GM21360 (cell line): ENCODE measurements at regions not wholly inside any gene's neighbourhood (a gene's known extent, or its start where the extent isn't known, plus 50 kb on each side); places are given as distances from the start of the nearest gene placed in this dataset.
"Not testable (repeated sequence)": the region's sequence is repeated elsewhere in the genome, so short reads cannot be mapped to it uniquely, and the experiment has no call there.

Source experiments
- ATAC-seq: cut with Tn5 transposase; IDR thresholded peaks from one replicate; pipeline ENCODE4 v1.9.1; 2021; ENCODE audit warnings: mild to moderate bottlenecking, moderate library complexity; ENCODE audit not compliant: unreplicated experiment

DNA sequence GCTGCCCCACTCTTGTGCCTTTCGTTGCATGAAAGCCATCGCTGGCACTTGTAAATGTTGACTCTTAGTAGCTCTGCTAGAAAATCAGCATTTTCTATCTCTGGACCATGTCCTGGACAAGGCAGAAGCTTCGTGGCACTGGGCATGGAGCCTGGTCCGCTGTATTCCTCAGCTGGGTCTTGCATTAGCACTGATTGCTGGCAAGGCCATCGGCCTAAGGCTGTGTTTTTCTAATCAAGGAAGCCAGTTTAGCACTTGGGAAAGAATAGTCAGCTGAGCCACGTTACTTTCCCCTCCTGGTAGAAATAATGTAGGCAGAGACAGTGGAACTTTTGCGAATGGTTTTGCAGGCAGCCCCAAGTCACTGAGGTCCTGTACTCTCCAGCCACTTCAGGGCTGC is 180.2 kb upstream of the EOLA2 start:
- no peak for ATAC-seq

DNA sequence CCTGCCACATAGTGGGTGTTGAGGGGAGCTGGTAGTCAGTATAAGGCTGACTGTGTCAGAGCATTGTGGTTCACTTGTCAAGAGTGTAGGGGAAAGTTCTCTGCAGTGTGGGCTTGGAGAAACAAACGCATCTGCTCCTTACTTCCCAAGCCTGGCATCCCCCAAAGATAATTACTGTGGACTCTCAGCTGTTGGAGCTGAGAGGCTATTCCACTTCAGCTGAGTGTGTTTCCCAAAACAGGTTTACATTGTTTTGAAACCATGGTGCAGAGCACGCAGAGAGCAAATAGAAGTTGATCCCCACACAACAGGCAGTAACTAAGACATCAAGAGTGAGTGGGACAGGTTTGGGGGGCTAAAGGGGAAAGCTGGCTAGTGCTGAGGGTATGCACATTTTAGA is 181.0 kb upstream of the EOLA2 start:
- no peak for ATAC-seq

DNA sequence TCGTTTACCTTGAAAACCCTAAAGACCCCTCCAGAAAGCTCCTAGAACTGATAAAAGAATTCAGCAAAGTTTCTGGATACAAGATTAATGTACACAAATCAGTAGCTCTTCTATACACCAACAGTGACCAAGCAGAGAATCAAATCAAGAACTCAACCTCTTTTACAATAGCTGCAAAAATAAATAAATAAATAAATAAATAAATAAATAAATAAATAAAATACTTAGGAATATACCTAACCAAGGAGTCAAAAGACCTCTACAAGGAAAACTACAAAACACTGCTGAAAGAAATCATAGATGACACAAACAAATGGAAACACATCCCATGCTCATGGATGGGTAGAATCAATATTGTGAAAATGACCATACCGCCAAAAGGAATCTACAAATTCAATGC is 186.8 kb upstream of the EOLA2 start:
- not testable (repeated sequence) for ATAC-seq

DNA sequence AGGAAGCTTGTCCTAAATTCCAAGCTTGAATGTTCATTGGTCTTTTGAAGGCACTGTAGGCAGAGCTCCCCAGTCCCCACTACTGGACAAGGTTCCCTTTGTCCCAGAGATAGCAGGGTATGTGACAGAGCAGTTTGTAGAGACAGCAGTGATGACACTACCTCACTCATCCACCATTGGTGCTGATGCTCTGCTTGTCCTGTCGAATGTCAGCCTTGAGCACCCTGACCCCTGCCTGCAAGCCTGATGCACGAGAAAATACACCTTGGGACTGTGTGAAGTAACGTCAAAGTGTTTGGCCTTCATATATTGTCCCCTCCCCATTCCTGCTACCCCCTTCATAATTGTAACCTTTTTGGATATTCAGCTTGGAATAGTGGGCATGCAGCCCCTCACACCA is 188.9 kb upstream of the EOLA2 start:
- ATAC-seq = no peak

DNA sequence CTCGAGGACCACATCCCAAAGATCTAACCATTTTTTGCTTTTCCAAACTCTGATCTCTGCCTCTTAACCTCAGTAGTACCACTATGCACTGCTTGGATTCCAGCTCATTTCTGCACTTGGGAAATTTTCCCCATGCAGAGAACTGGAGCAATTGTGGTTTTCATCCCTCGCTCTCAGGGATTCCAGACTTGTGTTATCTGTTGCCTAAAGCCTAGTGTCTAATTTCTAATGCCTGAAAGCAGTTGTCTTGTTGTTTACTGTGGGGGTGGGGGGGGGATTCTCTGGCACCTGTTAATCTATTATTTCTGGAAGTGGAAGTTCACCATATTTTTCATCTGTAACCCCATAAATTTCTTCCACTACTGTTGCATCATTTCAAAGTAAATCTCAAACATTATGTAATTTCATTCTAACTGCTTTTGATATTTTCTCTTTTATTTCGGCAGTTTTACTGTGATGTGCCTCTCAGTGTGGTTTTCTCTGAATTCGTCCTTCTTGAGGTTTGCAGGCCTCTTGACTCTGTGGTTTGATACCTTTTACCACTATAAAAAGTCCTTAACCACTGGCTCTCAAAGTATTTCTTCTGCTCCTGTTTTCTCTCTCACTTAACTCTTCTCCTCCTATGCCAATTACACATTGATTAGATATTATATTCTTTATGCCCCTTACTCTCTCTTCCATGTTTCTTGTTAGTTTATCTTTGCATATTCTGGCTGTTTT is 205.6 kb upstream of the EOLA2 start:
- no peak for ATAC-seq

DNA sequence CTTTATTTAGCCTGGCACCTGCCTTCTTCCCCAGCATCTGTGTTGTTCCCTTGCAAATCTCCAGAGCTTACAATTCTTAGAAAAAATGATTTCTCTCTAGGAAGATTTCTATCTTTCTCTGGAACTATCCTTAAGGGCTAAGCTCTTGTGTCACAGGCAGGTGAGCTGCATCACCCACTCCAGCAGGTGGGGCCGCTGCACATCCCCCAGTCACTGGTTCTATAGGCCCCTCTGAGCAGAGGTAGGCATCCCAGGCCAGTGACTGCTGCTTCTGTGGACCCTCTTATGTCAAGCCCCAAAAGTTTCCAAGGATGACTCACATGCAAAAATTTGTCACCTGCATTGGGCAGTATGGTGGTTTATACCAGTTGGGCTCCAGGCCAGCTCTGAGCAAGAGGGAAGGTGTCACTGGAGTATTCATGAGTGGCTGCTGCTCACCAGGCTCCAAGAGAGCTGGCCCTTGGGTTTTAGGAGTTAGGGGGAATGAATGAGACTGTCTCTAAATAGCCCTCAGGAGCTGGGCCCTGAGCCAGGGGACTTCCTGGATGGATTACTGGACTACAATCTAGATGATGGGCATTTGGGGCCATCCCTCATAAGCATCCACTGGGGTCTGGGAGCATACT is 208.1 kb upstream of the EOLA2 start:
- ATAC-seq = no peak

DNA sequence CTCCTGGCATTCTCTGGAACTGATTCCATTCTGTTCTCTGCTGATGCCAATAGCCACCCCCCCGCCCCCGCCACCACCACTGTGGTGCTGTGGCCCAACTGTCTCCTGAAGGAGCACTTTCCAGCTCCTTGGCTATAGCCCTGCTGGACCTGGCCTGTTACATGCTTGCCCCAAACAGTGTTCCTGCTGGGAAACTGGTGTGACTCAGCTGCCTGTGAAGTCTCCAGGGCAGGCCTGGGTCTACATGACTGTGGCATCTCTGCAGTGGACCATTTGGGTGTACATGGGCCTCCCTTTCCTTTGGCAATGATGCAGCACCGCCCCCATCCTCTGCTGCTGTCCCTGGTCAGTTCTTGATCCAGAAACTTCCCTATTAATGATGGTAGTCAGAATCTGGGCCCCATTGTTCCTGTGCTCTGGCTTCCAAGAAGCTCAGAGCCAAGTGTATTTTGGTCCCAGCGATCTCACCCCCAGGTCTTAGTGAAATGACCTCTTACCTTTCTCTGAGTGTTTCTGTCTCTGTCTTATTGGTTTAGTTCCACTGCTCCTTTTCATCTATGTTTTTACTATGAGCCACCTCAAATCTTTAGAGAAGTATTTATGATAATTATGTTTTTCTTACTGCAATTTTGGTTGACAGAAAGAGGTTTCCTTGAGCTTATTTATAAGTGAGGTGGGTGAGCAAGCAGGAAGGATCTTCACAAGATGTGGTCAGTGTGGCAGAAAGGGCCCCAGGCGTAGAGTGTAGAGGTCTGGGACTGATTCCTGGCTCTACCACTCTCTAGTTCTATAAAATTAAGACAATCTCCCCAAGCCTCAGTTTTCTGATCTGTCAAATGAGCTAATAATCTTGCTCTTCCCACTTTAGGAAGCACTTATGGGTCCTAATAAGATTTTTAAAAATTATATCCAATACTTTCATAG is 210.7 kb upstream of the EOLA2 start:
- no peak for ATAC-seq

DNA sequence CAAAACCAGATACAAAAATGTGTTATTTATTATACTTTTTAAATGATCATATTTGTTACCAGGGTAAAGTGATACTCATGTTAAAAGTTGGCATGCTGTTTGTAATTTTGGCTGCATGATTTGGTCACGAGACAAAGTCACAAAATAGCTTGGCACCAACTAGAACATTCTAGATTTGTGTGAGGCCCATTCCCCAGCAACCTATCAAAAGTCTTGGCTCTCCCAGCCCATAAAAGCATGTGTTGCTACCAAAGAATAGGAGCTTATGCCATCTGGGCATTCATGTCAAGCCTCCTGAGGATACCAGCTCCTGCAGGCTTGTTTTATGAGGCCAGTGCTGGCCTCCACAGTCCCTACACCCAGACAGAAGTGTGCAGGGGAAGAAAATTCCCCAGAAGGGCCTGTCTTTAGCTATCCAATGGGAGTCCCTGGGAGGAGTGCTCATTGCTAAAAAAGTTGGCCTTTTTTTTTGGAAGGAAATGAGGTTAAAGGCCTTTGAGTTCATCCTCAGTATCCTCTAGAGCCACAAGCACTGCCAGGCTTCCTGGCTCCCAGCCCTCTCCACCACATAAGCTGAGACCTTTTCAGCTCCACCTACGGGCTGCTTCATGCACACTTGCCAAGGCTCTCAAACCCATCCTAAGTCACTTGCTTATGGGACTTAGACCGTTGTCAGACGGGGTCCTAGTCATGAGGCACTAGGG is 211.9 kb upstream of the EOLA2 start:
- ATAC-seq = no peak

DNA sequence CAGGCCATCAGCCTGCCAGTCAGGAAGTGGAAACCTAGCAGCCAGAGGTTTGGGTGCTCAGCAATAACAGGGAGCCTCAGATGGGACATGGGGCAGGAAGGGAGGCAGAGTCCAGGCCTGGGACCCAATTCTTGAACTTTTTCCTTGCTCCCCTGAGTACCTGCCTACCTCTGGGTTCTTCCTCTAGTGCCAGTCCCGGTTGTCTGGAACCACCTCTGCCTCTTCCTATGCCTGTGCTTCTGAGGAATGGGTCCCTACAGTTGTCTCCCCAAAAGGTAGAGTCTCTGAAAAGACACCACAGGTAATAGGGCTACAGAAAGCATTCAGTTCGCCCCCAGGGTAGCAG is 212.4 kb upstream of the MAMLD1 start:
- ATAC-seq = no peak

DNA sequence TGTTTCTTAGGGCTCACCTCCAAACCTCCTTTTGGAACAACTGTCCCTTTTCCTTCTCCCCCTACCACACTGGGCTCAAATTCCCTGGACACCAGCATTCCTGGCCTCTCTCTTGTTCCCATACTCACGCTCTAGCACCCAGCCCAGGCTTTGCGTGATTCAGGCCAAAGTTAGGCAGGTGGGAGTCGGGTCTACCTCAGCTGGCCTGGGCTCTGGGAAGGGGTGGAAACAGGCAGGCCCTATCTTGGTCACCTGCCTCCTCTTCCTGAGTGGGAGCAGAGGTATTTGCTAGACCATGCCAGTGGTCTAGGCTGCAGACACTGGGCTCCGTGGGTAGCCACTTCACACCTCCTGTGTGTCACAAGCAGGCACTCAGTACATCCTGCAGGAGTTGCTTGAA is 211.1 kb upstream of the MAMLD1 start:
- ATAC-seq = no peak

DNA sequence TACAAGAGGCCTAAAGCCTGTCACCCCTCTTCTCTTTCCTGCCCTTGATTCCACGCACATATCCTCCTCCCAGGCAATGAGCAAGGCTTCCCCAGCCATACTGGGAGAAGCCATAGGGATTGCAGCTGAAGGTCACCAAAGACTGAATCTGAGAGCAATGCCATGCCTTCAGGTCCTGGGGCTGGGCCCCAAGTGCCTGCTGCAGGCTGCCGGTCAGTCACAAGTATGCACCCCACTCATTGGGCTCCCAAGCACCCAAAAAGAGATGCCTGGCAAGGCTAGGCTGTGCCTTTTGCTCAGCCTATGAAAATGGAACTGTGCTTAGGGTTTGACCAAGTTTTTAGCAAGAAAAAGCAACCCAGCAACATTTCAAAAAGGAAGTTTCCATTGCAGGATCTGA is 210.6 kb upstream of the MAMLD1 start:
- no peak for ATAC-seq

DNA sequence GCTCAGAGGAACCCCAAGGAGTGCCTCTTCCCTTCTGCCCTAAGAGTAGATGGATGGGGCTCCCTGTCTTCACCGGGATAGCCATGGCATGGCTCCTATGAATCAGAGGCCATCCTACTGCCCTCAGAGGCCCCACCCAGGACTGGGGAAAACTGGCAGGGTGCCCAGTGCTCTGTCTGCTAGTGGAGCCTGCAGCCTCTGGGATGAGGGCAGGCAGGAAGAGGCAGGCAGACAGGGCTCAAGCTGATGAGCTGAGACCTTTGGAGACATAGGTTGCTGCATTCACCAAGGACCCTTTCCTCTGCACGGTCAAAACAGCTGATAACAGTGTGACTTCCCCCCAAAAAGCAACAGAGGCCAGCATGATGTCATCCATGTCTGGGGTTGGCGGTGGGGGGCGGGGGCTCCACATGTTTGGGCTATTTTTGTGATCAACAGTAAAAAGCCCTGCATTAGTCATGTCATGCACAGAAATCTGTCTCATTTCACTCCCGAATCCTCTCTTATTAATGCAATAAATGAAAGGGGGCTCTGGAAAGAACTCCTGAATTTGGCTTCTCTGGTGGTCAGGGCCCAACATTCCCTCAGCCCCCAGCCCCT is 207.6 kb upstream of the MAMLD1 start:
- no peak for ATAC-seq

DNA sequence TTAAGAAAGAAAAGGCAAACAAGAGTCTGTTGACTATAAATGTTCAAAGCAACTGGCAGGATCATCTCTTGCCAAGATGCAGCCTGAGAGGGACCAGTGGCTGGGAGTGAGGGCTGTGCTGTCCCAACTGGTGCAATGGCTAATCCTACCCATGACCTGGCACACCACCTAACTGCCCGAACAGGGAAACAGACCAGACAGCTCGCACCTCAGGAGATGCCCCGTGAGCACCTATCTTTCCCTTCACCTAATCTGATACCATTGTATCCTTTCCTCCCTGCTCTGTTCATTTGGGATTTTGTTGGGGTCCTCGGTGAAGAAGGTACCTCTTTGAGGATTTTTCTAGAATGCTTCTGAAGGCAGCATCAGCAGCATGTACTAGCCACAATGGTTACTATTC is 206.5 kb upstream of the MAMLD1 start:
- no peak for ATAC-seq

DNA sequence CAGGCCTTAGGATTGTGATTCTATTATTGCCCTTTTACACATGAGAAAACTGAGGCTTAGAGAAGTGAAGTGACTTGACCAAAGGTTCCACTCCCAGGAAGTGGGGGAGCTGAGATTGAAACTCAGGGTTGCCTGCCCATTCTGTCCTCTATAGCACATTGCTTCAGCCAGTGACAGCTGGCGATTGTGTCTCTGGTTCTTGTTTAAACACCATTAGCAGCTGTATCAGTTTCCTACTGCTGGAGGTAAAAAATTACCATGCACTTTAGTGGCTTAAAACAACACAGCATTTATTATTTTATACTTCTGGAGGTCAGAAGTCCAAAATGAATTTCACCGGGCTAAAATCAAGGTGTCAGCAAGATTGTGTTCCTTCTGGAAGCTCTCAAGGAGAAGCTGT is 205.8 kb upstream of the MAMLD1 start:
- no peak for ATAC-seq

DNA sequence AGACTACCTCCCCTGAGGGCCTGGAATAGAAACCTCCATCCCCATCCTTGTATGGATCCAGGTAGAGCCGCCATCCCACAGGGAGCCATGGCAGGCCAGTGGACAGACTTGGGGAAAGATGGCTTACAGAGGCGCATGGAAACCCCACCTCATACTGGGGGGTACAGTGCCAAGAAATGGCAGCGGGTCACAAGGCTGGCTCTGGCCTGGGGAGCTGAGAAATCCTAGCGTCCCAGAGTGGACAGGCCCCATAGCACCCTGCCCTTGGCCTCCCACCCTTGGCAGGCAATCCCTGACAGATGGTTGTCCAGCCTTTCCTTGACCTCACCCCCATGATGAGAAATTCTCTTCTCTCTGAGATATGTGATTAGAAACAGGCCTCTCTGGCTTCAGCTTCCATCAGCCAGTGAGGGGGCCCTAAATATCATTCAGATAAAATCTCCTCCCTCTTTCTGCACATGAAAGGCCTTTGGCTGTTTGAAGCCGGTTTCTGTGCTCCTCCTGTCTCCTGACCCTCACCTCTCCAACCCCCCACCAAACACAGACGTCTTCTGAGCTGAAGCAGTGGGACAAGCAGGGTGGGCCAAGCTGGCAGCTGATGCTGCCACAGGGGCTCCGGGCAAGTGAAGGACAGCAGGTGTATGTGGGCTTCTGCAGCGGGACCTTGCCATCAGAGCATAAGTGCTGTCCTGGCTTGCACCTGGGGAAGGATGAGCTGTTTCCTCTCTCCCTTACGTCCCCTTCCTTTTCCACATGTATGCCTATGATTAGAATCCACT is 204.4 kb upstream of the MAMLD1 start:
- ATAC-seq = no peak

DNA sequence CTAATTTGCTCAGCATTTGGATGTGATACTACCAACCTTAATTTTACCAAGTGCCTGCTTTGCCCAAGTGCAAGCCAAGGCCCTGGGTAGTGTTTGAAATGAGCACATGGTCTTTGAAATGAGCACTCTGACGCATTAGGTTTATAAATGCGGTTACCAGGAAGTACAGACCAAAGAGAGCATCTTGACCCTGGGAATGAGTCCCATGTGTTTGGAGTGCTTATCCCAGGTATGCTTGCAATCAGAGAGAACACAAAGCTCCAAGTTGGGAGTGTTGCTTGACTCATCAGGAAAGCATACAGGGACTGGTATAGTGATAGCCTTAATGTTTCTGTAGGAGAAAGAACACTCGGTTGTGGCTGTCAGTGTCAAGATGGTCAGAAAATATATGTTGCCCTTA is 203.6 kb upstream of the MAMLD1 start:
- ATAC-seq = no peak

DNA sequence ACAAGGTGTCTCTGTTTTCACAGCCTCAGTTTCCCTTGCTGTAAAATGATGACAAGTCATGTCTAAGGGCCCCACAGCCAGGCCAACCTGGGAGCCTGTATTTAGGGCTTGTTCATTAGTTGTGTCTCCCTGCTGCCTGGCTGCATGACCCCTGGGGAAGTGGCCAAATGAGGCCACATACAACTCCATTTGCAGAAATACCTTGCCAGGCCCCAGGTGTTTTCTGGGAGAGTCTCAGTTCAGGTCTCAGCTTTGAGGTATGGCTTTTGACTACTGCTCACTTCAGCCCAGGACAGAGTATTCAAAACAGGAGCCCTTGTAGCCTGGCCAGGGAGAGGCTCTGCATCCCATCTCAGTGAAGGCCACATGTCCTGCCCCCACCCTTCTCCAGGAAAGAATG is 202.5 kb upstream of the MAMLD1 start:
- ATAC-seq = no peak

DNA sequence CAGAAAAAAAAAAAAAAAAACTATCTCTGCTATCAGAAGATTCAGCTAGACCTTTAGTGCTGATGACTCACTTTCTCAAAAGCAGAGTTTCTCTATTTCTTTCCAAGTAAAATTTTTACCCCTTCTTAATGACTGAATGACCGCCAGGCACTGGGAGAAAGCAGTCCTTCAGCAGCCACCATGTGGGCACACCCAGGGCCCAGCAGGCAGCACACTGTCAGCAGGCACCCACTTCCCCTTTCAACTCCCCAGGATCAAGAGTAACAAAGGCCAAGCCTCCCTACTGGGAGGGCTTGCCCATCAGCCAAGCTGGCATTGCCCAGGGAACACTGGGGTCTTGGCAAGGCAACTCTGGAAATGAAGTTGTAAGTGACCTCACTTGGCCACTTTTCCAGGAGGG is 201.9 kb upstream of the MAMLD1 start:
- no peak for ATAC-seq

DNA sequence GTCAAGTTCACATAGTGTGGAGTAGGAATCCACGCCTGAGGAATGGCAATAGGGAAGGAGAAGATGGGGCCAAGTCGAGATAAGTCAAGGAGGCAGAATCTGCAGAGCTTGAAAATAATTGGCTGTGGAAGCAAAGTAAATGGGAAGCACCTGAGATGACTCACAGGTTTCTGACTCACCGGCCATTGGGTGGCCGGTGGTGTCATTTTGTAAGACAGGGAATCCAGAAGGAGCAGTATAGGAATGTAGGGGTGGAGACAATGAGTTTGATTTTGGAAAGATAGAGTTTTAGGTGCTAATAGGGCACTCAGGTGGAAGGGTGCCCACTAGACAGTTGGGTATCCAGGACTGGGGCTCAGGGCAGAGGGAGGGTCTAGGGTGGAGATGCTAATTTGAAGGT is 201.0 kb upstream of the MAMLD1 start:
- ATAC-seq = no peak

DNA sequence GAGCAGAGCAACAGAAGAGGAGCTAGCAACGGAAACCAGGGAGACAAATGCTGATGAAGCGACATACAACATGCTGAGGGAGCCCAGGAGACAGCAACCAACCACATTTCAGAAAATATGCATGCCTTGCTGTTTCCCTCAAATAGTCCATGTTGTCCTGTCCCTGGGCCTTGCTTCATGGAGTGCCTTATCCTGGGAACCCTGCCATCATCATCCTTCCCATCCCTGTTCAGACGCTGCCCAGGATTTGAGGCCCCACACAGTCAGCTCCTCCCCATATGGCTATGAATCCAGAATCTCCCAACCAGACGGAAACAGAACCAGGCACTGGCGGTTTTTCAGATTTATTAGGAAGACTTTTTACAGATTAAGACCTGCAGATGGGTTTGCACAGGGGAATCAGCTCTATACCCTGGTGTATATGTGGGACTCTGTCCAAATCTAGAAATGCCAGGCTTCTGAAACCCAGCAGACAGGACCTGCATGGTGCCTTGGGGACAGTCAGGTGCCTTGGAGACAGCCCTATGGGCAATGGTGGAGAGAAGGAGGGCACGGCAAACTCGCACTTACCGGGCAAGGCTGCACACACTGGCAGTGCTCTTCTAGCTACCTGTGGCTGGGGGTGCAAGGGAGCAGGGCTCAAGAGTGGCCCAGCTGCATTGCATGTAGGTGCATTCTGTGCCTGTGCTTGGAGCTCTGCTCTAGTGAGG is 199.7 kb upstream of the MAMLD1 start:
- no peak for ATAC-seq
